Keratinocyte (primary cell): ENCODE measurements at regions not wholly inside any gene's neighbourhood (a gene's known extent, or its start where the extent isn't known, plus 50 kb on each side); places are given as distances from the start of the nearest gene placed in this dataset.

Experiments
- DNase-seq: peaks from one replicate; pipeline ENCODE4 v3.0.0-alpha.2; 2011; ENCODE audit warnings: low read depth, missing footprints, low spot score
- FAIRE-seq: peaks from 2 replicates; lab custom pipeline; 2011; peaks lifted over from hg19 to GRCh38; lab: Jason Lieb, UNC
- H2AFZ ChIP-seq: 2 replicates; pipeline ENCODE4 v1.6.0; 2012; ENCODE audit warnings: low read length, control low read depth, inconsistent platforms; ENCODE audit not compliant: control insufficient read depth
- H3K27ac ChIP-seq: 2 replicates; pipeline ENCODE4 v1.5.1; 2011; ENCODE audit warnings: low read length; ENCODE audit not compliant: control insufficient read depth, insufficient read depth
- H3K27me3 ChIP-seq: 3 replicates; pipeline ENCODE4 v1.6.0; 2011; ENCODE audit warnings: low read length; ENCODE audit not compliant: control insufficient read depth, insufficient read depth; ENCODE audit errors: extremely low read depth
- H3K36me3 ChIP-seq, 2 experiments: 2 replicates in 1 of 2; 3 replicates in 1 of 2; pipeline ENCODE4 v1.5.1; 2011; ENCODE audit warnings: low read length in 2 of 2, mild to moderate bottlenecking in 1 of 2; ENCODE audit not compliant: control insufficient read depth in 2 of 2, insufficient read depth in 2 of 2; ENCODE audit errors: extremely low read depth in 1 of 2
- H3K4me1 ChIP-seq: 3 replicates; pipeline ENCODE4 v1.5.1; 2011; ENCODE audit warnings: low read length; ENCODE audit not compliant: control insufficient read depth, insufficient read depth; ENCODE audit errors: extremely low read depth
- H3K4me2 ChIP-seq: 3 replicates; pipeline ENCODE4 v1.6.0; 2011; ENCODE audit warnings: low read depth, low read length; ENCODE audit not compliant: control insufficient read depth, insufficient read depth; ENCODE audit errors: extremely low read depth
- H3K4me3 ChIP-seq, 3 experiments: fragments of 200-600 bp in 1 of 3; sonication (generic) in 1 of 3; 2 replicates in 2 of 3; 3 replicates in 1 of 3; pipeline ENCODE4 v1.5.1; 2011 to 2016; ENCODE audit warnings: low read length in 3 of 3, mild to moderate bottlenecking in 3 of 3, control low read depth in 2 of 3, inconsistent platforms in 1 of 3, low read depth in 1 of 3, mixed read lengths in 1 of 3, mixed run types in 1 of 3, moderate library complexity in 1 of 3; ENCODE audit not compliant: control insufficient read depth in 2 of 3, insufficient read depth in 2 of 3; ENCODE audit errors: extremely low read depth in 1 of 3
- H3K79me2 ChIP-seq: 2 replicates; pipeline ENCODE4 v1.6.0; 2012; ENCODE audit warnings: low read length; ENCODE audit not compliant: control insufficient read depth, insufficient read depth
- H3K9ac ChIP-seq: 3 replicates; pipeline ENCODE4 v1.6.0; 2011; ENCODE audit warnings: low read length; ENCODE audit not compliant: control insufficient read depth, insufficient read depth; ENCODE audit errors: extremely low read depth
- H3K9me1 ChIP-seq: 3 replicates; pipeline ENCODE4 v1.6.0; 2011; ENCODE audit warnings: low read length; ENCODE audit not compliant: control insufficient read depth, insufficient read depth; ENCODE audit errors: extremely low read depth
- H3K9me3 ChIP-seq: 2 replicates; pipeline ENCODE4 v1.5.1; 2012; ENCODE audit warnings: low read depth, low read length; ENCODE audit not compliant: control insufficient read depth
- H4K20me1 ChIP-seq: 3 replicates; pipeline ENCODE4 v1.6.0; 2011; ENCODE audit warnings: low read length; ENCODE audit not compliant: control insufficient read depth, insufficient read depth; ENCODE audit errors: extremely low read depth
- CTCF ChIP-seq, 3 experiments: IDR thresholded peaks in 1 of 3; conservative IDR thresholded peaks in 1 of 3; optimal IDR thresholded peaks in 1 of 3; 2 replicates in 2 of 3; 3 replicates in 1 of 3; pipeline versions ENCODE3 to v1.5.1; 2011; ENCODE audit warnings: low read length in 3 of 3, mild to moderate bottlenecking in 3 of 3, moderate library complexity in 2 of 3, control low read depth in 1 of 3, inconsistent platforms in 1 of 3; ENCODE audit not compliant: insufficient read depth in 2 of 3; ENCODE audit errors: extremely low read depth in 1 of 3
- EZH2 ChIP-seq: IDR thresholded peaks from one replicate; pipeline ENCODE4 v1.6.1; 2012; ENCODE audit warnings: inconsistent platforms, mild to moderate bottlenecking, low read length, moderate library complexity
- dilution Hi-C: fragments of 300-500 bp; cut with MboI; formaldehyde crosslinking; loops from one replicate; pipeline ENCODE4 v1.7.0; 2020; ENCODE audit warnings: low sequenced_read_pairs; ENCODE audit not compliant: extremely low pct_ligation_motif_present

GRCh38 chr4:181162266-181162665, 1080.9 kb upstream of the TENM3 start:
- Histone ChIP-seq H3K79me2 (no peaks in the 10 kb centered on the region), H2AFZ (no peak overlapping the region), H3K4me3 (no peak overlapping the region), H3K4me2 (no peak overlapping the region), H3K36me3 (no peaks in the 10 kb centered on the region), H3K9ac (no peak overlapping the region), H3K4me1 (no peaks in the 10 kb centered on the region), H3K9me3 (no peaks in the 10 kb centered on the region), H4K20me1 (no peaks in the 10 kb centered on the region), H3K27me3 (no peaks in the 10 kb centered on the region), H3K9me1 (no peaks in the 10 kb centered on the region), H3K27ac (no peak overlapping the region)
- FAIRE-seq: no peak
- TF ChIP-seq EZH2: no peak
- TF ChIP-seq CTCF (optimal IDR thresholded peaks at IDR 0.05 in 1 of 3, IDR thresholded peaks at IDR 0.05 in 1 of 3, conservative IDR thresholded peaks at IDR 0.05 in 1 of 3; ENCODE audit: extremely low read depth in 1 of 3, insufficient read depth in 2 of 3, low read length in 3 of 3): no peak
- dilution Hi-C loops: loop anchor here (25.0 kb wide), 1 partner anchor 350 kb away; no protein-coding TSS in a partner anchor
- no peak for DNase-seq

GRCh38 chr4:181162676-181163075, 1080.5 kb upstream of the TENM3 start:
- Histone ChIP-seq H3K4me2 (no peak overlapping the region), H3K9ac (no peak overlapping the region), H3K79me2 (no peaks in the 10 kb centered on the region), H4K20me1 (no peaks in the 10 kb centered on the region), H3K9me3 (no peaks in the 10 kb centered on the region), H3K4me3 (no peak overlapping the region), H3K9me1 (no peaks in the 10 kb centered on the region), H3K27ac (no peak overlapping the region), H3K4me1 (no peaks in the 10 kb centered on the region), H2AFZ (no peak overlapping the region), H3K27me3 (no peaks in the 10 kb centered on the region), H3K36me3 (no peaks in the 10 kb centered on the region)
- TF ChIP-seq CTCF (optimal IDR thresholded peaks at IDR 0.05 in 1 of 3, IDR thresholded peaks at IDR 0.05 in 1 of 3, conservative IDR thresholded peaks at IDR 0.05 in 1 of 3; ENCODE audit: extremely low read depth in 1 of 3, insufficient read depth in 2 of 3, low read length in 3 of 3): no peak
- no peak for TF ChIP-seq EZH2
- FAIRE-seq (no peak), DNase-seq (no peak)
- dilution Hi-C loops: loop anchor here (25.0 kb wide), 1 partner anchor 350 kb away; no protein-coding TSS in a partner anchor
